HG02981 (cell line): ENCODE measurements at regions not wholly inside any gene's neighbourhood (a gene's known extent, or its start where the extent isn't known, plus 50 kb on each side); places are given as distances from the start of the nearest gene placed in this dataset.
A peak's percentile ranks its signal among the peaks of the same experiment; 100 is the strongest.

Experiments used
- ATAC-seq: cut with Tn5 transposase; IDR thresholded peaks from one replicate; pipeline ENCODE4 v1.9.1; 2021; ENCODE audit warnings: mild to moderate bottlenecking, moderate library complexity; ENCODE audit not compliant: unreplicated experiment

GRCh38 chr12:66838366-66838765 lies 159.5 kb upstream of the GRIP1 start:
- ATAC-seq, result no peak

- no peak for ATAC-seq
Measured at GRCh38 chr12:66848967-66849366, 170.1 kb upstream of the GRIP1 start.

- no peak for ATAC-seq
Measured at GRCh38 chr12:66851134-66851533, 172.3 kb upstream of the GRIP1 start.

- ATAC-seq, result no peak
Measured at GRCh38 chr12:66852091-66852490, 173.2 kb upstream of the GRIP1 start.

GRCh38 chr12:66852765-66853164 lies 173.9 kb upstream of the GRIP1 start:
- ATAC-seq, result no peak

GRCh38 chr12:66859751-66860440 lies 181.0 kb upstream of the GRIP1 start:
- no peak for ATAC-seq

- no peak for ATAC-seq
Measured at GRCh38 chr12:66860752-66861750, 182.2 kb upstream of the GRIP1 start.

GRCh38 chr12:66862356-66862985 lies 183.6 kb upstream of the GRIP1 start:
- ATAC-seq, result no peak

- no peak for ATAC-seq
Measured at GRCh38 chr12:66863276-66863675, 184.4 kb upstream of the GRIP1 start.

- ATAC-seq, result no peak
Measured at GRCh38 chr12:66877925-66878324, 199.0 kb upstream of the GRIP1 start.

GRCh38 chr12:66879409-66879808 lies 200.5 kb upstream of the GRIP1 start:
- no peak for ATAC-seq

GRCh38 chr12:66881386-66881785 lies 202.5 kb upstream of the GRIP1 start:
- no peak for ATAC-seq

GRCh38 chr12:66884091-66884490 lies 205.2 kb upstream of the GRIP1 start:
- no peak for ATAC-seq

GRCh38 chr12:66885115-66885875 lies 206.4 kb upstream of the GRIP1 start:
- ATAC-seq, result no peak

- ATAC-seq, result no peak
Measured at GRCh38 chr12:66896797-66897196, 217.9 kb upstream of the GRIP1 start.

GRCh38 chr12:66898700-66899469 lies 220.0 kb upstream of the GRIP1 start:
- no peak for ATAC-seq

GRCh38 chr12:66899588-66899987 lies 220.7 kb upstream of the GRIP1 start:
- no peak for ATAC-seq

GRCh38 chr12:66900616-66901015 lies 221.7 kb upstream of the GRIP1 start:
- no peak for ATAC-seq

- peak; percentile 92 for ATAC-seq
Measured at GRCh38 chr12:66901138-66901932, 222.5 kb upstream of the GRIP1 start.
